HepG2 (cell line): ENCODE measurements at regions not wholly inside any gene's neighbourhood (a gene's known extent, or its start where the extent isn't known, plus 50 kb on each side); places are given as distances from the start of the nearest gene placed in this dataset.

Experiments used
- DR1 ChIP-seq: sonication (generic); formaldehyde crosslinking; IDR thresholded peaks from 2 replicates; pipeline ENCODE4 v1.8.0; 2021; ENCODE audit warnings: mild to moderate bottlenecking, missing genetic modification reagents, inconsistent platforms
- EEA1 ChIP-seq: sonication (generic); formaldehyde crosslinking; IDR thresholded peaks from 2 replicates; pipeline ENCODE4 v1.5.1; 2020; ENCODE audit warnings: mild to moderate bottlenecking, missing genetic modification reagents, borderline replicate concordance
- ESRRA ChIP-seq: sonication (generic); formaldehyde crosslinking; IDR thresholded peaks from 2 replicates; pipeline ENCODE4 v1.5.1; 2020; ENCODE audit warnings: mild to moderate bottlenecking, low read depth, missing genetic modification reagents
- FOXO1 ChIP-seq: sonication (generic); formaldehyde crosslinking; IDR thresholded peaks from 2 replicates; pipeline ENCODE4 v1.4.0; 2020; ENCODE audit warnings: missing genetic modification reagents
- KAT7 ChIP-seq: IDR thresholded peaks from 2 replicates; pipeline ENCODE4 v1.6.1; 2018; ENCODE audit warnings: borderline replicate concordance, missing compliant biosample characterization
- KIAA2018 ChIP-seq: sonication (generic); formaldehyde crosslinking; IDR thresholded peaks from 2 replicates; pipeline ENCODE4 v1.5.0; 2020; ENCODE audit warnings: mild to moderate bottlenecking, missing genetic modification reagents, borderline replicate concordance
- LRRFIP1 ChIP-seq: sonication (generic); formaldehyde crosslinking; conservative IDR thresholded peaks from 2 replicates; pipeline ENCODE4 v1.4.0; 2020; ENCODE audit warnings: missing genetic modification reagents
- NFATC3 ChIP-seq: sonication (generic); formaldehyde crosslinking; IDR thresholded peaks from 2 replicates; pipeline ENCODE4 v1.5.1; 2020; ENCODE audit warnings: mild to moderate bottlenecking, missing genetic modification reagents
- NFRKB ChIP-seq: fragments of 450-650 bp; IDR thresholded peaks from 2 replicates; pipeline ENCODE4 v1.6.1; 2017
- PLRG1 ChIP-seq: fragments of 450-650 bp; conservative IDR thresholded peaks from 2 replicates; pipeline ENCODE4 v1.6.1; 2016
- TFDP2 ChIP-seq: sonication (generic); formaldehyde crosslinking; IDR thresholded peaks from 2 replicates; pipeline ENCODE4 v1.4.0; 2020; ENCODE audit warnings: missing genetic modification reagents
- WIZ ChIP-seq: sonication (generic); formaldehyde crosslinking; IDR thresholded peaks from 2 replicates; pipeline ENCODE4 v1.5.1; 2020; ENCODE audit warnings: mild to moderate bottlenecking, missing genetic modification reagents
- XRCC5 ChIP-seq: fragments of 200-400 bp; formaldehyde crosslinking; optimal IDR thresholded peaks from 2 replicates; pipeline ENCODE3; 2017; ENCODE audit warnings: mild to moderate bottlenecking, low read length
- ZBTB37 ChIP-seq: sonication (generic); formaldehyde crosslinking; IDR thresholded peaks from 2 replicates; pipeline ENCODE4 v1.4.0; 2020; ENCODE audit warnings: mild to moderate bottlenecking, missing genetic modification reagents
- ZKSCAN8 ChIP-seq: IDR thresholded peaks from 2 replicates; pipeline ENCODE4 v1.6.1; 2016; ENCODE audit warnings: borderline replicate concordance, missing genetic modification reagents, missing compliant biosample characterization
- ZNF20 ChIP-seq: sonication (generic); formaldehyde crosslinking; IDR thresholded peaks from 2 replicates; pipeline ENCODE4 v1.4.0; 2020; ENCODE audit warnings: mild to moderate bottlenecking, moderate library complexity, missing genetic modification reagents
- ZNF263 ChIP-seq: sonication (generic); formaldehyde crosslinking; IDR thresholded peaks from 2 replicates; pipeline ENCODE4 v1.4.0; 2020; ENCODE audit warnings: missing genetic modification reagents
- ZNF598 ChIP-seq: sonication (generic); formaldehyde crosslinking; IDR thresholded peaks from 2 replicates; pipeline ENCODE4 v1.5.1; 2020; ENCODE audit warnings: mild to moderate bottlenecking, missing genetic modification reagents, borderline replicate concordance

- TF ChIP-seq LRRFIP1 (no peak), EEA1 (CRISPR knock-in tag) (no peak), XRCC5 (no peak), ZNF20 (CRISPR knock-in tag) (no peak), FOXO1 (CRISPR knock-in tag) (peak; percentile 80; the same call in 1 of the 2 replicates), TFDP2 (CRISPR knock-in tag) (no peak), NFRKB (no peak), ZNF263 (CRISPR knock-in tag) (peak; percentile 69; the same call in 1 of the 2 replicates), KIAA2018 (CRISPR knock-in tag) (no peak), KAT7 (CRISPR knock-in tag) (no peak), PLRG1 (no peak), ZKSCAN8 (CRISPR knock-in tag) (peak; percentile 65; the same call in 1 of the 2 replicates), NFATC3 (CRISPR knock-in tag) (no peak), ESRRA (CRISPR knock-in tag) (0 out of 2 replicates have a peak, but pooled peaks have one; percentile 14), ZNF598 (CRISPR knock-in tag) (no peak), WIZ (CRISPR knock-in tag) (no peak), DR1 (no peak), ZBTB37 (CRISPR knock-in tag) (no peak)
These were observed 65.8 kb upstream of the KPNA3 start (continued) for GRCh38 chr13:49858178-49858856.
